HG03103 (cell line): ENCODE measurements at regions not wholly inside any gene's neighbourhood (a gene's known extent, or its start where the extent isn't known, plus 50 kb on each side); places are given as distances from the start of the nearest gene placed in this dataset.

Experiments
- ATAC-seq: cut with Tn5 transposase; IDR thresholded peaks from one replicate; pipeline ENCODE4 v1.9.1; 2021; ENCODE audit warnings: low read depth; ENCODE audit not compliant: unreplicated experiment

DNA sequence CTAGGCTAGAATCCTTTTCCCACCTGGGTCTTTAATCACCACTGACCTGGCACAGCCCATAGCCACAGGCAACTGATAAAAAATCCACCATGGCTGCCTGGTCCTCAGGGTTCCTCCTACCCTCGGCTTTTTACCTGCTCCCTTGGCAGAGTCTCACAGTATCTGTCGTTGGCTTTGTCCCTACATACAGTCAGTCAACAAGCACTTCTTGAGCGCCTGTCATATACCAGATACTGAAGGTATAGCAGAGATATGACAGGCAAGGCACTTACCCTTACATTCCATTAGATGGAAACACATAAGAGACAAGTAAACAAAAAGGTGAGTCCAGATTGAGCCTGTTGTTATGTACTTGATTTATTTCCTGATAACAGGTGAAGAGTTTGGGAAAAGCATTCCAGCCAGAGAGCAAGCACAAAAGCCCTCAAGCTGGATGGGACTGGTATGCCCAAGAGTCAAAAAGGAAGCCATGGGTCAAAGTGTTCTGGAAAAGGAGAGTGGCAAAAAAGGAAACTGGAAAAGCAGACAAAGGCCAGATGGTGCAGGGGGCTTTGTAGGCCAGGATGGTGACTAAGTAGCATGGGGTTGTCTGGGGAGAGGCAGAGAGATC, 247.0 kb downstream of the CHD9NB start:
- ATAC-seq = no peak

DNA sequence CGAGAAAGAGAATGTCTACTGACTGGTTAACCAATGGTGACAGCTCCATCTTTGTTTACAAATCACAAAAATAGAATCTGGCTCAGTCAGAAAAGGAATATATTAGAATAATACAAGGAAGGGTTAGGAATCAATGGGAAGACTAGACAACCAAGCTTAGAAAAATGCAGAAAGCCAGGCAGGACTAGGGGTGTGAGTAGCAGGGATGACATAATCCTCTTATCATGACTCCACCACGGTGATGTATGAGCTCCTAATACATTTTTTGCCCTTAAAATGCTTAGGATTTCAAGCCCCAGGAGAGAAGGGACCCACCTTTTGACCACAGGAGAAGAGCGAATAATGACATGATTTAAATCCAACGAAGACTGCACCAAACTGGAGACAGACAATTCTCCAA, 252.3 kb downstream of the CHD9NB start:
- ATAC-seq = no peak

DNA sequence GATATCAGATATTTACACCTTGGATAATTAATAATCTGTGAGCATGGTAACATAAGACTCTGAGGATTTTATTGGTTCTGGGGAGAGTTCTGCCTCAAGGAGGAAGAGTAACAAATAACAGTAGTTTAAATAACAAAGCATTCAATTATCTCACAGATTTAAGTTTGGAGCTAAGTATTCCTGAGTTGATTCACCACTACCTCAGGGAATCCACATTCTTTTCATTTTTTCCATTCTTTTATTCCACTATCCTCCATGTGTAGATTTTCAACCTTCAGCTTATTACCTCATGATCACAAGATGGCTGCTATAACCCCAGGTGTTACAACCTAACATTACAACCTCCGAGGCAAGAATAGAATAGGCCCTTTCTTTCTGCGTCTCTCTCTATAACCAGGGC, 252.2 kb upstream of the TOX3 start:
- no peak for ATAC-seq

DNA sequence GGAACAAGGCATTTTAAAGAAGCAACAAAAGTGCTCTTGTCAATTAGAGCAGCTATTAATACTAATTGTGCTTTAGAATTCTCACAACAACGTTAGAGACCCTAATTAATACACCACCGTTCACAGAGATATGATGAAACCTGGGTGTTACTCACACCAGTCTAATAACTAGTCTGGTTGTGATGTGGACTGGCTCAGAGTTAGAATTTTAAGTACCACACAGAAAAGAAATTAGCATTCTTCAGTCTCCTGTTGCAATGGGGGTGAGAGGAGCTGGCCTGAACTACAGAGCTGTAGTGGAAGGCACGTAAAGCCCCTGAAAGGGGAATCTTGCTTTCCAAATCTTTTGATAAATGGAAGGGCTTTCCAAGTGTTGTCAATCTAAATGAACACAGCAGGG, 240.8 kb upstream of the TOX3 start:
- no peak for ATAC-seq

DNA sequence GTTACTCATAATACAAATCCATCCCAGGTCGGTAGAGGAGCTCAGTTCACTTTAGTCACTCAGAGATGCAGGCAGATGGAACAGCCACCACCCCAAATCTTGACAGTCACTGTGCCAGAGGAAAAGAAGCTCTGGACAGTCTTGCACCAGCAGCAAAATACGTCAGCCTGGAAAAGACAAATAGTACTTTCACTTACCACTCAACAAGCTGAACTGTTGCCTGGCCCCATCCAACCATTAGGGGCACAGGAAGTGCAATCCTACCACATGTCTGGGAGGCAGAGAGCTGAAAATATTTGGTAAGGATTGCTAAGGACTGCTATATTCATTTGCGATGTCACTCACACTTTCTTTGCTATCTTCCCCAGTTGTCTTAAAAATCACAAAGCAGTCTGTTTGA, 239.1 kb upstream of the TOX3 start:
- no peak for ATAC-seq

DNA sequence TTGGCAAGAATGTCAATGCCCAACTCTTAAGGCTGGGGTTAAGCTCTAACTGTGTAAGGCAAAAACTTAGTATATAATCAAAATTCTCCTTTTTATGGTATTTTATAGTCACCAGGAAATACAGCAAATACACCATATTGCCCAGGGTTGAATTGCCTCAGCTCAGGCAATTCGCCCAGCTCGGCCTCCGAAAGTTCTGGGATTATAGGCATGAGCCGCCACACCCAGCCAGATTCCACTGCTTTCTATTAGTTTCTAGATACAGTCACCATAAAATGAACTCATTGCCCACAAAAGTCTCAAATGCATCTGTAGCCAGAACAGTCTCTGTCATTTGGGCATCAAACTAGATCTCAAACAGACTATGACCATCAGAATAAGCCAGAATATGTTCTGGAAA, 238.7 kb upstream of the TOX3 start:
- no peak for ATAC-seq

DNA sequence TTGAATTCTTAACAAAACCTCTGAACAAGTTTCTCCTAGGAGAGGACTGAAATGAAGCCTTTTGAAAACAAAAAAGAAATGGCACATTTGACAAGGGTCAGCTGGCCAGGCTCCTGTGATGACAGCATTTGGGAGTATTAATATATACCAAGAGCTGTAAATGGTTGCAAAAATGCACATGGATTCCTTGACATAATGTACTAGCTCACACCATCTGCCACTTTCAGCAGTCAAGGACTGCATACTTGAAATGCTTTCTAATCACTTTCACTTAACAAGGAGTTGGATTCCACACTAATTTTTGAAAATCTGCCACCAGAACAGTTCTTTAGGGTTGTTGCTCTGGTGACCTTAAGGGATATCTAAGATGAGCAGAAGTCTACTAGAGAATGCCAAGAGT, 236.7 kb upstream of the TOX3 start:
- no peak for ATAC-seq

DNA sequence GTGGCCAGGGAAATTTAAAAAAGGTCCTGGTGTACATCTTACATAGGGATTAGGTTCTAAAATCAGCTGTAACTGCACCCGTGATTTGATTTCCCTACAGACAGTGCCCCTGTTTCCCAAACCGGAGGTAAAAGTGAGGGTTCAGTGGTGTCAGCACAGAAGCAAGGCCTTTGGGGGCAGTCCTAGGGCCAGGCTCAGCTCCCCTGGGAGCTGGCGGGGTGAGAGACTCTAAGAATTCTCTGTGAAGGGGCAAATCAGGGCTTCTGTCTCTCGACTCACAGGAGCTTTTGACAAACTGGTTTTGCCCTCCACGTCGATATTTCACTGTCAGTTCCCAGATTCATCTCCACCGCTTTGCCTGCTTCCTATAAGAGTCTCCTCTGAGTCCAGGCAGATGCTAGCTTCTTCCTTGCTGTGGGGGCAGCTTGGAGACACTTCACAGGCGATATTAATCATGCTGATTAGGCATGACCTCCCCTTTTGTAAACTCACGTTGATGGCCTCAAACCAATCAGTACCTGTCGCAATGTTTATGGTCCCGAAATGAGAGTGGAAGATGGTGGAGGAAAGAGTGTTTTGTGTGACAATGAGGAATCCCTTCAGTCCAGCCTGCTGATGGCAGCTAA, 234.2 kb upstream of the TOX3 start:
- ATAC-seq = no peak

DNA sequence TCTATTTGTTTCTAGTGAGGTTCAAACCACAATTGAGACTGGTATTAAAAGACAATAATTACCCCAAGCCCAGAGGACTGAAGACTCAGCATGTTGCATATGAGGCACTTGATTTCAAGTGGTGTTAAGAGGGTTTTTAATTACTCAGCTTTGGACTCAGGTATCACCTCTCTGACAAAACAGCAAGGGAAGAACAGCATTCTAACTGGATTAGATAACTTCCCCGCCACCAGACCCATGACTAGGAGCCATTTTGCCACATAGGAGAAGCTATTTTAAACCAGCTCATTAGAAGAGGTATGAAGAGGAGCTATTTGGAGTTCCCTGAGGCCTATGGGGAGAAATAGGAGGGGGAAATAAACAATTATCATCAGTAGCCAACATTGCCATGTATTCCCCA, 226.1 kb upstream of the TOX3 start:
- ATAC-seq = no peak

DNA sequence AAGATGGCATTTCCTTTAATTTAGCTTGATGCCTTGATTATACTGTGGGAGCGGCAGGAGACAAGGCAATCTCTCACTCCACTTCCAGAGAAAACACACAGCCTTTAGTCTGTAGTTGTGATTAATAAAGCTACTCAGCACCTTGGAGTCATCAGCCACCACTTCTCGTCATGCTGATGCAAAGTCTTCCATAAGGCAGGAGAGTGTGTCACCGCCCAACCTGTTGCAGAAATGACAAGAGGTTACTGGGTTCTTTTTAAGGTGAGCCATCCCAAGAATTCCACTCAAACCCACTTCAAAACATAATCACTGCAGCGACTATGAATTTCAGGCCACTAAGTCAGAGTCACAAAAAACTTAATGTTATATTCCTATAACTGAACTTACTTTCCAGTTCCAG, 223.9 kb upstream of the TOX3 start:
- ATAC-seq = no peak

DNA sequence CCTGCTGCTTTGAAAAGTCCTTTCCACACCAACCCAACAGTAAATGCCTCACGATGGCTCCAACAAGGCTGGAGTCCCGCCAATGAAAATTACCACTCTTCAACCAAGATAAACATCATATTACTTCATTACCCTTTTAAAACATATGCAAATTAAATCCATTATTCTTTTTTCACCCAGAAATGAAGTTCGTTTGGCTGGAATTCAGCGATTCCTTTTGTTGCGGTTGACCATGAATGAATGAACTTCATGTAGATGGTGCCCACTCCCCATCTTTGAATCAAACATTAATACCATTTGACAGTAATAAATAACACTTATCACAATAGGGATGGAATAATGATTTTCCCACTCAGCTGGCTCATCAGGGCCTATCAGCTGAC, 211.5 kb upstream of the TOX3 start:
- no peak for ATAC-seq

DNA sequence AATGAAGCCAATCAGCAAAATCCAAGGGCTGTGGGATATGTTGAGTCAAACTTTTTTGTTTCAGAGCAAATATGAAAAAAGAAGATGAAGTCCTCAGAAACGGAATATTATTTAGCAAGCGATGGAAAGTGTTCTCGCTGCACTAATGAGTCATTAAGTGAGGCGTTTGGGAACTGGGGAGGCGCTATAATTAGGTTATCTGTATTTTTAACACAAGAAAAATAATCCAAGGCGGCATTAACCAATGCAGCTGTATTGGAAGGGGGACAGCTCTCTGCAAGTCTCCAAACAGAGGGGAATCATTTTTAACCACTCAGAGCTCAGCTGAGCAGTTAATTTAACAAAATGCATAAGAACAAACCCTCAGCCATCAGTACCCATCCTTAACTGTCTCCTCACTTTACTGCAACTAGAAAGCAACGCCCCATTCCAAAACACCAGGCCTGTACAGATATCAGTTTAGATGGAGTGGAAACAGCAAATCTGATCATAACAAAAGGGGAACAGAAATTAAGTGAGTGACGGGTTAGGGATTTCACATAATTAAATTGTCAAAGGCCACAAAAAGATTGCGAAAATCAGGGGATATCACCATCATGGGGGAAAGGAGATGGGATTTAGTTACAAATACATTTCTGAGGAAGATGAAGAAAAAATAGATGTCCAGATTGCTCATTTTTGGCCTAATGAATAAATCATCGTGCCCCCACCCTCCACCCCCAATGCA, 211.0 kb upstream of the TOX3 start:
- ATAC-seq = no peak

DNA sequence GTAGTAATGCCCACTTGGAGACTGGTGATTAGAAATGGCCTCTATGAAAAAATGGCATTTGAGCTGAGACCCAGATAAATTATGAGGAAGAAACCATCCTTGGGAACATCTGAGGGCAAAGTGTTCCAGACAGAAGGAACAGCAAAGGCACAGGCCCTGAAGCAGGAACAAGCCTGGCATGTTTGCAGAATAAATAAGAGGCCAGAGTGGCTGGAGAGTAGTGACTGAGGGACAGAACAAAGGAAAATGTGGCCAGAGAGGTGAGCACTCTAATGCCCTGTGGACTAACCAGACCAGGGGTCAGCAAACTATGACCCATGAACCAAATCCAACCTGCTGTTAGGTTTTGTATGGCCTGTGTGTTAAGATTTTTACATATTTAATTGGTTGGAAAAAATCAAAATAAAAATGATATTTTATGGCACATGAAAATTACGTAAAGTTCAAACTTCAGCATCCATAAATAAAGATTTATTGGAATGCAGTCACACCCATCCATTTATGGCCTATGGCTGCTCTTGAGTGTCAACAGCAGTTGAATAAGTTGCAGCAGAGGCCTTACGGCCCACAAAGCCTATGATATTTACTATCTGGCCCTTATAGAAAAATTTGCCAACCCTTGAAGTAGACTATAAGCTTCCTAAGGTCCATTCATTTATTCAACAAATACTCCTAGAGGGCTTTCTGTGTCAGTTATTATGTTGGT, 210.0 kb upstream of the TOX3 start:
- ATAC-seq = no peak

DNA sequence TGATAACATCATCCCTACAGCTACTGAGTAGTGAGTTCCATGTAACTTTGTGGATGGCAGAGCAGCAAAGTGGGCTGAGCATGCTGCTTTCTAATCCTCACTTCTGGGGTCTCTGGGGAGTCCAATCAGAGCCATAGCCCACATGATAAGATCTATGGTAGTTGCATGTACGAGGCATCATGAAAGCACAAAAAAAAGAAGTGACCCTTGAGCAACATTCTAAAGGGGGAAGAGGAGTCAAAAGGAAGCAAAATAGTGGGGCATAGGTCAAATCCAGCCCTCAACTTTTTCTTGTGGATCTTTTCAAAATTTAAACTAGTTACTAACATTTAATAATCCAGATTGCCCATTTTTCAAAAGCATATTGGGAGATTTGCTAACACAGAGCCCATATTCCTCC, 208.5 kb upstream of the TOX3 start:
- no peak for ATAC-seq

DNA sequence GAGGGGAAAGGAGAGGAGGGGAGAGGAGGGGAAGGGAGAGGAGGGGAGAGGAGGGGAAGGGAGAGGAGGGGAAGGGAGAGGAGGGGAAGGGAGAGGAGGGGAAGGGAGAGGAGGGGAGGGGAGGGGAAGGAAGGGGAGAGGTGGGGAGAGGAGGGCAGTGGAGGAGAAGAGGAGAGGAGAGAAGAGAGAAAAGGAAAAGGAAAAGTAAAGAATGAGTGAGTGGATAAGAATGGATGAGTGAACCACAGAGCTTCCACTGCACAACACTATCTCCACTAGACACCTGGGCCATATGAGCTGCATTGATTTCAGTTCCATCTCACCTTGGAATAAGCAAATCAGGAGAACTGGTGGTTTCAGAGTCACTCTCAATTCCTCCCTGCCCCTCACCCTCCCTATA, 204.1 kb upstream of the TOX3 start:
- ATAC-seq = no peak

DNA sequence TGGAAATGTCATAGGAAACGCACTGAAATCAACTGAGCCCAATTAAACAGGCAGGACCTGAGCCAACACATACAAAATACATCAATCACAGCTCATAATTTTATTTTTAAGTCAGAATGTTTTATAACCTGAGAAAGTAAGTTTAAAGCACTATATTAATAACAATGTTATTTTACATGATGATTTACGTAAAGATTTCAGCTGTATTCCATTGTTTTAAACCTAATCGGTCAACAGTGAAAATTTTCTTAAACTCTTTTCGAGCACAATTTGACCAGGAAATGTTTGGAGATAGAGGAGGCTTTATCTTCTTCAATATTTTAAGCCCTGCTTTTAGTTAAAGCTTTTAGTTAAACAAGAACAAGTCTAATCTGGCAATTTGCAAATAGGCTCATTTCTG, 201.8 kb upstream of the TOX3 start:
- ATAC-seq = no peak

DNA sequence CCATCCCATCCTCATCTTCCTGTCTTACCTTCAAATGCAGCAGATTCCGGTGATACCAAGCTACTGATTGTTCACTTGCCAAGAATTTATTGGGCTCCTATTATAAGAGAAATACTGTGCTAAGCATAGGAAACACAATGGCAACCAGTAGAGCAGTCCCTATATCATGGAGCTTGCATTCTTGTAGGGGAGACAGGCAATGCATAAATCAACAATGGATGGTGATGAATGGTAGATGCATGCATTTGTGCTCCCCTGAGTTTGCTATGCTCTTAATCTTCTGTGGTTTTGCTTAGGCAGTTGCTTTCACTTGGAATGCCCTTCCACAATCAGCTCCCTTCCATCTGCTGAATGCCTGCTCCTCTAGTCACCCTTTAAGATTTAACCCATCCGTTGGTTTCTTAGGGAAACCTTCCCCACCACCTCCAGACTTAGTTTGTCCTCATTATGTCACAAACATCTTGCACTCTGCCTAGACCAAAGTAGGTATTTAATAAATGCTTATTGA, 200.2 kb upstream of the TOX3 start:
- ATAC-seq = no peak

DNA sequence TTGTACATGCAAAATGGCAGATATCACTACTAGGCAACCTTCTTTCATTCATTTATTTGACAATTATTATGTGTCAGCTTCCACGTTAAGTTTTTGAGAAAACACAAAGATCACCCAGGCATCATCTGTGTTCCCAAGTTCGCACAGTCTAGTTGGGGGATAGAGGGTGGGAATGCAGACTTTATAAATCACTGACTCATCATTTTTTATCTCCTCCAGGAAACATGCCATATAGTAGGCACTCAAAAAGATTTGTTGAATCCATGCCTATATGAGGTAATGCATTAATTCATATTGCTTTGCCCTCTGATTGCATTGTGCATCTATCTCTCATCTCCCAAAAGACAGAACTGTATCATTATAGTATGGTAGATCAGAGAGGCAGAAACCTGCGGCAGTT, 196.8 kb upstream of the TOX3 start:
- ATAC-seq = no peak

DNA sequence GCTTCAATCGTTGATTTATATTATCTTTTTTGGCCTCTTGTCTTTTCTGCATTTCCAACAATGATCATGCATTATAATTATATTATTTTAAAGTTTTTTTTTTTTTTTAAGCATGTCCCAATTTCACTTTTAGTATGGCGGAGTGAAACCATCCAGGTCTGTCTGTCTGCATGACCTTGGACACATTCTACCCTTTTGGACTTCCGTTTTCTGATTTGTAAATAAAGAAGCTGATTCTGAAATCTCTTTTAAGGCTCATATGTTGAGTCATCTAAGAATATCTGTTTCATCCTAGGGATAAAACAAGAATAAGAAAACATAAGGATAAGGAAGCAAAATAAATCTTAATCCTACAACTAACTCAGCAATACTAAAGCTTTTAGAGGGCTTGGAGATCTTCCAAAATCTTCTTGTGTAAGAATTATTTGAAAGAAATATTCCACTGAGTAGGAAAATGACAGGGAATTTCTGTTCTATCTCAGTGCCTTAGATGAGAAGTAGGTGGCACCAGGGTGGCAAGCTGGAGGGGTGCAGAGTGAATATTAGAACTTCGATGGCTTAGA, 195.7 kb upstream of the TOX3 start:
- no peak for ATAC-seq

DNA sequence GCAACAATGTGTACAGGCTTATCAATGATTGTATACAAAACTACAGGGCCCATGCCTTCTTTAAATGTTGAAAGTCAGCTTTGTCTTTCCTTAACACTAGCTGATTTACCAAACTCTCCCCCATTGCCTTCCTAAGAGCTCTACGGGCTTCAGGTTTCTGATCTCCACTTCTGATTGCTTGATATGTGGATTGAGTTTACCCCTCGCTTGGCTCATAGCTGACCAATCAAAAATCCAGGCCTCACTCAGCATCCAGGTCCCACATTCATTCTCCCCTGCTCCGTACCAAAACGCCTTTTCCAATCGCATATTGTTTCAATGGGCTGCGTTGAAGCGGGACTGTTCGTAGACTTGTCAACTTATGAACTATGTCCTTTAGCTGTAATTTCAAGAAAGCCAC, 195.1 kb upstream of the TOX3 start:
- ATAC-seq = no peak

DNA sequence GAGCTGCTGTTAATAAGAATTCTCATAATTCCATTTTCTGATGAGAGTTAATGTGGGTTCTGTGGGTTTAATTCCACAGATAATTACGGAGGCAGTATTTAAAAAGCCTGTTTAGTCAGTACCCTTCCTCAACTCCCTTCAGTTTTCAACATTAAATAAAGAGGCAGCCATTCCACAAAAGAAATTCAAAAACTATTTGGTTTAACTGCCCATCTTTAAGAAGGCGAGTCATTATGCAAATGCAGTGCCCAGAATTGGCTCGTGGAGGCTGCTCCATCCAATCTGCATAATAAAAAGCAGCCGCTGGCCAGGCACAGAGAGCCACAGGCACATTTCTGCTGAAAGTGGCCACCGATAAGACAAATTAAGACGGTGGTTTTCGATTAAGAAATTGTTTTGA, 194.4 kb upstream of the TOX3 start:
- no peak for ATAC-seq
